CD4-positive, alpha-beta T cell treated with Interferon alpha-2 for 1 hour (primary cell): ENCODE measurements at regions not wholly inside any gene's neighbourhood (a gene's known extent, or its start where the extent isn't known, plus 50 kb on each side); places are given as distances from the start of the nearest gene placed in this dataset.

ENCODE experiments used
- DNase-seq, 2 donors: peaks; one replicate each; pipeline ENCODE4 v3.0.0-alpha.2; 2020 to 2022

DNA sequence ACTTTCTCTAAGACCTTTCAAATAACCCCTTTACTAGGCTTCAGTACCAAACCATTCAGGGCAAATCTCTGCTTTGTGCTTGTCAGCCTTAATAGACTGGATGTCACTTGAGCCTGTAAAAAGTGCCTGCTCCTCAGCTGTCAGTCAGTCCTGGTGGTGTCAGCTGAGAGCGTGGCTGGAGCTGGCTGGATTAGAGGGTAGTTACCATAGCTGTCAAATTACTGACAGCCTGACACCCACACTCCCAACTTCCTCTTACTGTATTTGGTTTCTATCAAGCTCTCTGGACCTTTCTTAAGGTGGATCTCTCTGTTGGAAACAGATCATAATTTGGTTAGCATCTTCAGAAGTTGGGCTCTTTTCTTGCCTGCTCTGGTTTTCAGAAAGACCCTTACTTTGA, 371.4 kb upstream of the ATP5MC3 start:
- no peak for DNase-seq

DNA sequence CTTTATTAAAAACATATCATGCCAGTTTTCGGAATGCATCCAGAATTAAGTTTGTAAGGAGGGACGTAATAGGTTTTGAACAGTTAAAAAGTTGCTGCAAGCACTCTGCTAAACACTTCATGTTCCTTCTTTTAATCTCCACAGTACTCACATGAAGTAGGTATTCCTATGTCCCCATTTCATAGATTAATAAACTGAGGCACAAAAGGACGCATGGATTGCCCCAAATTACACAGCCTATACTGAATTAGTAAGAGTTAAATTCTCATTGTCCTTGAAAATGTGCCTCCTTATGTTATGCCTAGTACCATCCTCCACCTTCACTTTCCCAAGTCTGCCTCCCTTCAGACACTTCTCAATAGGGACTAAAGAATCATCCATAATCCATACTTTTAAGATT, 358.9 kb upstream of the ATP5MC3 start:
- no peak for DNase-seq

DNA sequence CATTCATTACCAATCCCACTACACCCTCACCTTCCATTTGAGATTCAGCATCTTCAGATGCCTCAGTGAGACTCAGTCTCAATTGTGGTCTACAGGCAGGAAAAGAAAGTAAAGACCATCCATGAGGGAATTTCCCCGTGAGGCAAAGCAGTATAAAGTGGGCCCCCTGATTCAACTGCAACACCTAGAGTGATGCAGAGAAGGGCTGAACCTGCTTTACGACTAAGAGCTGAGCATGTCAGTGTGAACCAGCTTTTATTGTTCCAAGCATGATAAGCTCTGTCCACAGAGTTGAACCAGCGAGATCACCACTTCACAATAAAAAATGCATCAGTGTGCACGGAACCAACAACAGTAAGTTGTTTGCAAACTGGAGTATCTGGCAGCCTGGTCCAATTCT, 357.6 kb upstream of the ATP5MC3 start:
- DNase-seq: no peak

DNA sequence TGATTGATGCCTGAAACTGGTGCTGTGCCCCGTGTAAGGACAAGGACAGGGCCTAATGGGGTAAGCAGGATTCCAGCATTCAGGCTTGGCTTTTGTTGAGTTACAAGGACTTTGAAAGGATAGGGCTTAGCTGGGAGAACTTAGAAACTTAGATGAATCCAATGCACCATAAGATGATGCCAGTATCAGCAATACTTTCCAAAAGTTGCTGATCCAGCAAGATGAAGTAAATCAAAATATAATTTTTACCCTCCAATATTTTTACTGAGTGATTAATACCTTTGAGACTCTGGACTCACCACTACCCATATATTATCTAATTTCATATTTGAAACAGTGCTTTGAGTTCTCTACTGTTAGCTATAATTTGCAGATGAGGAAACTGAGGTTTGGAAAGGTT, 354.5 kb upstream of the ATP5MC3 start:
- DNase-seq: no peak

DNA sequence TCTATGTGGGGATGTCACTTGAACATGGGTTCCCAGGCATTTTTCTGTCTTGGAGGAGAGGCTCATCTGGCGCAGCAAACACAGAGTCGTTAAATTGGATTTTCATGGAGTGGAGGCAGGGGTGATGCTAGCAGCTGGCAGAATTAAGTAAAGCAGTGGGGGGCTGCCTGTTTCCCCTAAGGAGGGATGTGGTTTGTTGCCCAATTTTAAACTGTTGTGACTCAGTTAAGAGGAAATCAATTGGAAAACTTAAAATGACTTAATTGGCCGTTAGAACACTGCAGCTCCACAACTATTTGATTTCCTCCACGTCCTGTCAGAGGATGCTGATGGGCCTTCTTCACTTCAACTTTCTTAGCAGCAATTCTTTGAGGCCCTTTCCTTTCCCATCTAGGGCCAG, 354.1 kb upstream of the ATP5MC3 start:
- no peak for DNase-seq

DNA sequence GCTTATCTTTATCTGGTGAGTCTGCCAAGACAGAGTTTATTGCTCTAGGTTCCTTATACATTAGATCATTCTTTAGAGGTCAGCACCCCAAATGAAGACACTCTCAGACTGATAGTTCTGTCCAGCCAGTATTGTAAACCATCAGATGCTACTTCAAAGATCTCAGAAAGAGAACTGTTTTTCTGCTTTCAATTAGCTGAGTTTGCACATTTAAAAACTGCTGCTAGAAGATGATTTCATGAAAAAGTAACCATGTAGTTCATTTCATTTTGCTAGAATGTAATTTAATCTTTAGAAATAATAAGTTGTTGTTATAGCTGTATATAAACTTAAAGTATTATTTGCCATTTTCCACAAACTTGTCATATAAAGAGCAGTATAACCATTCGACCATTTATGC, 344.5 kb upstream of the ATP5MC3 start:
- no peak for DNase-seq

DNA sequence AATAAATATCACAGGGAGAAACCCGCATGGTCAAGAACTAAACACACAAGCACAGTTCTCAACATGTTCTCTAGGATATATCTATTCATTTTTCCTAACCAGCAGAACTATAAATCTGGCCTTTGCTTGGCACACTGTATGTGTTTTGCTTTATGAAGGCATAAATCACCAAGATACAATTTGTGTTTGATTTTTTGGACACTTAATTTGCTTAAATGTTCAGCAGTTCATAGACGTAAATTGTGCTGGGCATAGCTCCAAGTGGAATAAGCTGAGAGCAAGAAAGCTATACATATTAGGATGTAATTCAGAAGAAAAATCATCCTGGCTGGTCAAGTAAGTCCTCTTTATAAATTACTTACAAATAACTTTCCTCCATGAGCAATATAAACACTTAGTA, 341.5 kb upstream of the ATP5MC3 start:
- no peak for DNase-seq

DNA sequence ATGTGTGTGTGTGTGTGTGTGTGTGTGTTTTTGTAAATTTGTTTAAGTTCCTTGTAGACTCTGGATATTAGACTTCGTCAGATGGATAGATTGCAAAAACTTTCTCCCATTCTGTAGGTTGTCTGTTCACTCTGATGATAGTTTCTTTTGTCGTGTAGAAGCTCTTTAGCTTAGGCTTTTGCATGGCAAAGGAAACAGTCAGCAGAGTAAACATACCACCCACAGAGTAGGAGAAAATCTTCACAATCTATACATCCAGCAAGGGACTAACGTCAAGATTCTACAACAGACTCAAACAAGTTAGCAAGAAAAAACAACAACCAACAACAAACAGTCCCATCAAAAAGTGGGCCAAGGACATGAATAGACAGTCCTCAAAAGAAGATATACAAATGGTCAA, 336.7 kb upstream of the ATP5MC3 start:
- no peak for DNase-seq

DNA sequence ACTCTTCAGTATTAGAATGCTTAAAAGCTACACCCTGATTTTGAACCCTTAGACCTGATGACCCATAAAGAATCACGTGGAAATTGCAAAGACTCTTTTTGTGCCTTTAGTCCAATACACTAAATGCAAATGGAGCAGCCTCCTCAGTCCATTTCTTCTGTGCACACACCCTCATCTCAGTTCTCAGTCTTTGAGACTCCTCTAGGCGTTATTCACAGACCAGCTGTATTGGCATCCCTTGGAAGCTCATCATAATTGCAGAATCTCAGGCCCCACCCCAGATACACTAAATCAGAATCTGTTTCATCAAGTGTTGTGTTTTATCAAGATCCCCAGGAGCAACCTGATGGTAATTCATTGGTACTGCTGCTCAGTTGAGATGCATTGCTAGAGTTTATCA, 335.0 kb upstream of the ATP5MC3 start:
- no peak for DNase-seq

DNA sequence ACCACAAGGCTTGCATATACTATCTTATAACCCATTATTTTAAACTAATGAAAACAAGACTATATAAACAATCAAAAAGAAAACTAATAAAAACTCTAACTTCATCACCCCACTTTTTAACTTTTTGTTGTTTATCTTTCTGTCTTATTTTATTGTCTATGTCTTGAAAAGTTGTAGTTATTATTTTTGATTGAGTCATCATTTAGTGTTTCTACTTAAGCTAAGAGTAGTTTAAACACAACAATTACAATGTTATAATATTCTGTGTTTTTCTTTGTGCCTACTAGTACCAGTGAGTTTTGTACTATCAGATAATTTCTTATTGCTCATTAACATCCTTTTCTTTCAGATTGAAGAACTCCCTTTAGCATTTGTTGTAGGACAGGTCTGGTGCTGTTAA, 318.7 kb upstream of the ATP5MC3 start:
- DNase-seq: no peak

DNA sequence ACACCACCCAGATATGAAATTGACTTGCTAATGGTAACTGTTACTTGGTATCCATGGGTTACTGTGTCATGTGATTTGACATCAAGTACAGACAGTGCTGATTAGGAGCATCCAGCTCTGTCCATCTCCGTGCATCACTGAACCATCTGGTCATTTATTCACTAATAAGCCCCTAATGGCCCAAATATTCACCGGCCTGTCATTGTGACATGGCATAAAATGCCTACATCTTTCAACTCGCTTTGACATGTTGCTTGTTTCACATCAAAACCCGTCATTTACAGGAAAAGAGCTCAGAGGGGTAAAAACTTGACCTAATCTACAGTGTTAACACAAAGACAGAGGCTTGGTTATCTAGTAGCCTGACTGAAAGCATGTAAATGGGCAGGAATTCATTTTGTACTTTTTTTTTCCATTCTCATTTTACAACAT, 308.9 kb upstream of the ATP5MC3 start:
- DNase-seq: no peak

DNA sequence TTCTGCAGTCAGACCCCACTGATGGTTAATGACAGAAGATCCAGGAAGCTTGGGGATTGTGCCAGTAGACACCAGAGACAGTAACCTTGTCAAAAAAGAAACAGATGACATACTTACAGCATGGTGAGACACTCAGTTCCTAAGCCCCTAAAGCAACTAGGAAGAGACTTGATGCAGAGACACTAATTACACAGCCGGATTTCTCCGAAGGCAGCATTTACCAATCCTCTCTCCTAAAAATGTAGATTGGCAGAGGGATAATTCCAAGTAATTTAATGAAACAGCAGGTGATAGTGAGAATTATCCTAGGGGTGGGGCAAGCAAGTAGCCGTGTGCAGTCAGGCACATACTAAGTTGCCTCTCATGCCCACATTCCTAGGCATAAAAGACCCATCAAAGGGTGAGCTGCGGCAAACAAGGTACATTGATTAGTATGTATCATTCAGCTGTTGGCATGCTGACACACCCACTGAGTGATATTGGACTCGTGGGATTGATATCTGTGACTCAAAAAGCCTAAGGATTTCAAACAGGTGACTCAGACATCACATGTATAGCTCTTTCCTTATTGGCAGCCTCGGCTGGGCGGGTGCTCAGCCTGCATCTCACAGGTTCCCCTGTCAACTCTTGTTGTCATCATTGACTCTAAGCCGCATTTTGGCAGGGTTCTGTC, 296.7 kb upstream of the ATP5MC3 start:
- no peak for DNase-seq

DNA sequence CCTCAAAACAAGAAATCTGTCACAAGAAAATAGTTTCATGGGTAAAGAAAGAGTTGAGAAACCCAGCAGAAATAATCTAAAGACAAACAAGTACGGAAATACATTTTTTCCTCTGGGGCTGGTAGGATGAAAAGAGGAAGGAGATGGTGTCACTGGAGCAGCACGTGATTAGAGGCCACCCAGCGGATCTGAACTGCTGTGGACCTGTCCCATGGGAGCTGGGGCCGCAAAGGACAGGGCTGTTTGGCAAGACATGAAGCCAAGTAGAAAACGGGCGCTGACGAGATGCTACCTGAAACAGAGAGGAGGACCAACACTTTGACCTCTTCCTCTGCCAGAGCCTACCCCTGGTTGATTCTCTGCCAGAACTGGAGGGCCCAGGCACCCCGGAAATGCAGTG, 295.4 kb upstream of the ATP5MC3 start:
- DNase-seq: no peak

DNA sequence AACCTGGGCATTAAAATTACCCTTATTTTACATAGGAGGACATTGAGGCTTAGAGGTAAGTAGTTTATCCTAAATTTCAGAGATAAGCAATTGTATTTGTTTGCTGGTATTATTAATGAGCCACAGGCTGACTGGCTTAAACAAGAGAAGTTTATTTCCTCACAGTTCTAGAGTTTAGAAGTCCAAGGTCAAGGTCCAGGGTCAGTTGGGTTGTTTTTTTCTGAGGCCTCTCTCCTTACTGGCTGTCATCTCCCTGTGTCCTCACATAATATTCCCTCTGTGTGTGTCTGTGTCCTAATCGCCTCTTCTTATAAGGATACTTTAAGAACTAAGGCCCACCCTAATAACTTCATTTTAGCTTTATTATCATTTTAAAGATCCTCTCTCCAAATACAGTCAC, 294.9 kb upstream of the ATP5MC3 start:
- DNase-seq: no peak

DNA sequence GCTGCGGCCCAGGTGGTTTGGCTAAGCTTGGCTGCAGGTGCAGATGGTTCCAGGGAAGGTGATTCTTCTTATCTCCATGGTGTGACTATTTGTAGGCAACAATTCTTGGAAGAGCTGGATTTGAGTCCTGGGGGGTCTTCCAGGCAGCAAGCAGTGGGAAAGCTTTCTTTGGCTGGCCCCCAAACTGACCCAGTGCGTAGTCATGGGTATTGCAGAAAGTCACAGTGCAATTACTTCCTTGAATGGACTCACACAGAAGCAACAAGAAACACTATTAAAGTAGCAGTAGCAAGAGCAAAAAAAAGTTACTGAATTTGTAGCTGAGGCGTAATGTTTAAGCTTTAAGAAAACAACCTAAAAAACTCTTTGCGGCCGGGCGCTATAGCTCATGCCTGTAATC, 293.6 kb upstream of the ATP5MC3 start:
- no peak for DNase-seq

DNA sequence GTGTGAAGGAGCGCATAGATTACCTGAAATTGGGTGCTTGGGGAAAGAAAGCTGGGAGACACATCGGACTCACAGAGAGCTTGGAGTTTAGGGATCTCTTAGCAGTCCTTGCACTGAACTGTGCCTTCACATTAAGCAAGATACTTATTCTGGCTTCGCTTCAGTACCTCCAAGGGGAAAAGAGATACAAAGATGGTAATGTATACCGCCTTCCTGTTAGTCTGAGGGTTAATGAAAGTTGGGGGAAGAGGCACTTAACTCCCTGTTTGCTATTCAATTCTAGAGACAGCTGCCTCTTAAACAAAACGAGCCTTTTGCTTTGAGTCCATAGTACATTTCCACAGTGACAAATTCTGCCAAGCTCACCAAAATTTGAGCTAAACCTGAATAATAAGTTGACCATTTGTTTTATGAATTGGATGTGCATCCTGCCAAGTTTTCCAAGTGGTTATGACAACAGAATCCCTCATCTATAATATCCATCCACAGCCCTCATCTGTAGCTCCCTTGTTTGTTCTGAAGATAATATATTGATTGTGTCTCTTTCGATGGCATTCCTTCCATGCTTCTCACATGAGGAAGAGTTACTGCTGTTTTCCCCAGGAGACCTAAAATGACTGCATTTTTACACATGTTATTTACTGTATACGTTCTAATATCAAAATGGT, 287.1 kb upstream of the ATP5MC3 start:
- DNase-seq: no peak

DNA sequence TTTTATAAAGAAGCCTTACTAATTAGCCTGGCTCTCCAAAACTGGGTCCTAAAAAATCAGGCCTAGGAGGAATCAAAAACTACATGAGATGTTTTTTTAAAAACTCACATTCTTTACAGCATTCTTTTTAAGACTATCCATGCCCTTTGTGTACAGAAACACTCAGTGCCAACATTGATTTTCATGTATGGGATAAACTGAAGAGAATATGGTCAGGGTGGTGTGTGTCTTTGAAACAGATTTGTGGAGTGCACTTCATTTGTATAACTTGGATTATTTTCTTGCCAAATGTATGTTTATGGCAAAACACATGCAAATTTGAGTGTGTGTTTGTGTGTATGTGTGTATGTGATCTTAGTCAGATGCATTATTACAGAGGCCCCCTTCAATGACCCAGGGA, 283.6 kb upstream of the ATP5MC3 start:
- no peak for DNase-seq

DNA sequence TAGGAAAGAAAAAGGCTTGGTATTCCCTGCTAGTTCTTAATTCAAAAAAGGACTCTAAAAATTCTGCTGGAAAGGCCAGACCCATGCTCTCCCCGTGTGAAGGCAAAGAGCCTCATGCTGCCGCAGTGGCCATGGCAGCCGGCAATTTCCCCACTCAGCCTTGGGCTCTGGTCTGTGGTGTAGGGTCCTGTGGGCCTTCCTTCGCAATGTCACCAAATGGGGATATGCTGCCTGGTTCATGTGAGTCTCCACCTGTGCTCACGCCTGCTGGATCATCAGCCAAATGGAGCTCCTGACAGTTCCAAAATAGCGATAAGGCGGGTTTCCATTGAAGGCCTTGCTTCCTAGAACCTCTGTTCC, 282.8 kb upstream of the ATP5MC3 start:
- no peak for DNase-seq

DNA sequence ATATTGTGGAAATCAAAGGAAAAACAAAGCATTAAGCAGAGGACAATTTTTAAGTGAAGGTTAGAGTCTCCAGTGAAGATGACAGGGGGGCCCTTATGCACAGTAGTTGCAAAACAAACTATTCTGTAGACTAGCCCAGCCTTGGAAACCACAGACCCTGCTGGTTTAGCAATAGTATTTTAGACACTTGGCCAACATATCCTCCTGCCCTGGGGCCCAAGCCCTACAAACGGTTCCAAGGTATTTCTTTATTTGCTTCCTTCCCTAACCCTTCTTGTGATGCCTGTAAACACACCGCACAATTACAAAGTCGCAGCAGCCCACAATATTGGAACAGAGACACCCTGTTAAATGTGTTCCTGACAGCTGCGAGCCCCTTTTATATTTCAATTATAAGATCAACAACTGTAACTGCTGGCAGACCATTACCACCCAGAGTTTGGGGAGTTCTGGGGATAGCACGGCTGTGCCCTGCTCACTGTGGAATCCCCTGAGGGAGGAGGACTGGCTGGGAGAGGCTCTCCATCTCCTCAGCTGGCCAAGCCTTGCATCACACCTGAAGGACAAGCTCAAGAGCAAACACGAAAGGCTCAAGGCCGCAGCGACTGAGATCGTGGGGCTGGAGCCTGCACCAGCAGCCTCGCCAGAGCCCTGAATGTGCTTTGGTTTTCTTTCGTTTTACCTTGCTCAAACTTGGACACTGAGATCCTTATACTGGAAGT, 282.2 kb upstream of the ATP5MC3 start:
- no peak for DNase-seq

DNA sequence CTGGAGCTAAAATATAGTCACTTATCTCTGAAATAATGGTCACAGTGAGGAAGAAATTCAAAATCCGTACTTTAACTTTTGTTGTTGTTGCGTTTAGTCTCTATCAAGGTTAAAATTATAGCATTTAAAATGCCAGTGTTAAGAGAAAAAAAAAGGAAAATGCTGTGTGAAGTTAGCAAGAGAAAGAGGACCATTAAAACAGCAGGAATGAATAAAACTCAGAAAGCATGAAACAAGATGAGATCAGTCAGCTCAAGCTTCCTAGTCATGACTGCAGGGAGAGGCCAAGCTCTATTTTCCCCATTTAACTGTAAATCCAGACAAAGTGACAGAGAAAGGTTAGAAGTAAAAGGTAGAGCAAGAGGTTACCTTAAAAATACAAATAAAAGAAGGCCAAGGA, 281.7 kb upstream of the ATP5MC3 start:
- DNase-seq: no peak

DNA sequence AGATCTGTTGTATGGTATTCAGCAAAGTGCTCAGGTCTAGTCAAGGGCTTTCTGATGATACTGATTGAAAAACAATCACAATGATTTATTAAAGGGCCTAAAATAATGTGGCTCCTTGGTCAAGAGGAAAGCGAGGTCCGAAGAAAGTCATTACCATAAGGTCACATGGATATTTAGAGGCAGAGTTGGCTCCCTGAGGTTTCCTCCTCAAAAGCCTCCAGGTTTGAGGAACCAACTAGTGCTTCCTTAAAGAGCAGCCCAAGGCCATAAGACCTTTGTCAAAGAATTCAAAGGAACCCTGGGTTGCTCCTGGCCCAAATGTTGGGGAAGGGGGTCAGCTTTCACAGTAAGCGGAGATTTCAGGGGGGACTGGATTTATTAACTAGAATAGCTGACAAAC, 280.7 kb upstream of the ATP5MC3 start:
- DNase-seq: no peak

DNA sequence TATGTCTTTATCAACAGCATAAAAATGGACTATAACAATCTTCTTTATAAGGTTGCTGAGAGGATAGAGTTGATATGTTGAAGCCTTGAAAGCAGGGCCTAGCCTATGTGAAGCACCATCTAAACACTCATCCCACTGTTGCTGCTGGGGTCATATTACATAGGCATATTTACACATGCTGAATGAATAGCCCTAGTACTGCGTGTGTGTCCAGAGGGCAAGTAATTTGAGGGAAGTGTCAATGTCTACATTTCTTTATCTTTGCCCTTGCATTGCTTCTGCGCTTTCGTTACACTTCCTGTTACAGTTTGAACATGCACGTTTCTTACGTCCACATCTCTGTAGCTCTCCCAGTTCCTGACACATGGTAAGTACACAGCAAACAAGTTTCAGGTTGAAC, 280.3 kb upstream of the ATP5MC3 start:
- DNase-seq: no peak

DNA sequence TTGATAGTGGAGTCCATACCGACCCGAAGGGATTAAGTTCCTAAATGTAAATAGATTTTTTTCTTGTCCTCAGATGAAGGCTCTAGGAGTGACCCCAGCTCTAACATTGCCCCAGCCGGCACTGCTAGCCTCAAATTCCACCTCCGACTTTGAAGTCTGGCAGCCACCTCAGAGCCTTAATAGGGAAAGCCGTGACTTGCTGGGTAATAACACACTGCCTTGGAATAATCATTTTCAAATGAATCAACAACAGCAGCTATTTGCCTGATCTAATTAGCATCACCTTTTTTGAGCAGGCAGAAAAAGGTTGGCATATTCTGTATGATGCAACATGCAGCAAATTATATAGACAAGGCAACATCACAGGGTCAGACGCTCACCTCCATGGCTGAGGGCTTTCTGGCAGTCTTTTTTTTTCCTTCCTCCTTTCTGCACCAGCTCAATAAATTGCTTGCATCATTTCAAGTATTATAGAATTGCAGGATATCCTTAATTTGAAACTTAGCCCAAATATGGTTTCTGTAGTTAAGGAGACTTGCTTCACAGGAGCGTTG, 276.5 kb upstream of the ATP5MC3 start:
- DNase-seq: no peak

DNA sequence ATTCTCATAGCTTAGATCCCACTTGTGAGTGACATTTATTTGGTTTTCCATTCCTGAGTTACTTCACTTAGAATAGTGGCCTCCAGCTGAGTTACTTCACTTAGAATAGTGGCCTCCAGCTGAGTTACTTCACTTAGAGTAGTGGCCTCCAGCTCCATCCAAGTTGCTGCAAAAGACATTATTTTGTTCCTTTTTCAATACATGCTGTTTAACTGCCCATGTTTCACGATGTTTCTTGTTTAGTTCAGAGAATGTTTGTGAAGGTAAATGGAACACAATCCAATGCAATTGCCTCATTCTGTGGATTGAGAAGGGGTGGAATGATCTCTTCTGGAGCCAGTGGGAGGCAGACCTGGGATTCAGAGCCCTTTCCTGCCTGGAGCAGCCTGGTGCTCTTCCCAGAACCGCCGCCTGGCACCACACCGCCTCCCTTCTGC, 273.5 kb upstream of the ATP5MC3 start:
- DNase-seq: no peak
